ENCODE measurements at regions not wholly inside any gene's neighbourhood (a gene's known extent, or its start where the extent isn't known, plus 50 kb on each side); places are given as distances from the start of the nearest gene placed in this dataset.

GRCh38 chr2:212935752-212936151 is 215.7 kb downstream of the IKZF2 start:
- no peak for TF ChIP-seq MAX (CRISPR knock-in tag; IDR thresholded peaks at IDR 0.05)
- TF ChIP-seq CTCF (IDR thresholded peaks at IDR 0.05): no peak
- TF ChIP-seq USF1 (CRISPR knock-in tag; IDR thresholded peaks at IDR 0.05): no peak
